GM12891 (cell line): ENCODE measurements at regions not wholly inside any gene's neighbourhood (a gene's known extent, or its start where the extent isn't known, plus 50 kb on each side); places are given as distances from the start of the nearest gene placed in this dataset.

Experiments used
- POLR2A ChIP-seq: IDR thresholded peaks from 2 replicates; pipeline ENCODE4 v1.6.1; 2011; ENCODE audit warnings: low read depth, low read length, control low read depth
- TAF1 ChIP-seq: IDR thresholded peaks from 2 replicates; pipeline ENCODE4 v1.6.1; 2011; ENCODE audit warnings: low read depth, low read length, control low read depth

- TF ChIP-seq POLR2A (no peak), TAF1 (no peak)
These were observed 116.5 kb downstream of the KCNK1 start for GRCh38 chr1:233730380-233730779.
